ENCODE measurements at regions not wholly inside any gene's neighbourhood (a gene's known extent, or its start where the extent isn't known, plus 50 kb on each side); places are given as distances from the start of the nearest gene placed in this dataset.

- H3K9me3 ChIP-seq (ENCODE audit: control insufficient read depth, low read depth, low read length), result no peaks in the 10 kb centered on the region
- no peak overlapping the region for H3K27ac ChIP-seq (ENCODE audit: low read length)
- peaks cover 3% of the 10 kb centered on the region for H3K4me1 ChIP-seq (ENCODE audit: control insufficient read depth, insufficient read depth, low read length)
- no peaks in the 10 kb centered on the region for H3K27me3 ChIP-seq (ENCODE audit: control insufficient read depth, insufficient read depth, low read length)
- H3K4me3 ChIP-seq (ENCODE audit: low read length), result no peak overlapping the region
- peak; percentile 56 to 77 for DNase-seq
- no peaks in the 10 kb centered on the region for H3K36me3 ChIP-seq (ENCODE audit: control insufficient read depth, insufficient read depth, low read length)
- no CpG with 5 or more reads among the region's 9 CpGs for WGBS (ENCODE audit: insufficient coverage, low lambda C conversion rate)
Measured at GRCh38 chr5:165630261-165630778, 2124.9 kb downstream of the MAT2B start.

- WGBS (ENCODE audit: insufficient coverage, low lambda C conversion rate), result no CpG with 5 or more reads among the region's 1 CpG
- Histone ChIP-seq H3K4me1 (ENCODE audit: control insufficient read depth, insufficient read depth, low read length) (peaks cover 3% of the 10 kb centered on the region), H3K4me3 (ENCODE audit: low read length) (no peak overlapping the region), H3K9me3 (ENCODE audit: control insufficient read depth, low read depth, low read length) (no peaks in the 10 kb centered on the region), H3K27ac (ENCODE audit: low read length) (no peak overlapping the region), H3K27me3 (ENCODE audit: control insufficient read depth, insufficient read depth, low read length) (no peaks in the 10 kb centered on the region), H3K36me3 (ENCODE audit: control insufficient read depth, insufficient read depth, low read length) (no peaks in the 10 kb centered on the region)
- peak in 1 of 2 donors; percentile 2 for DNase-seq
Measured at GRCh38 chr5:165631235-165631634, 2125.8 kb downstream of the MAT2B start.

- WGBS (ENCODE audit: insufficient coverage, low lambda C conversion rate), result 60% methylated on average over 1 of the region's 2 CpGs
- no peak overlapping the region for H3K27ac ChIP-seq (ENCODE audit: low read length)
- no peaks in the 10 kb centered on the region for H3K9me3 ChIP-seq (ENCODE audit: control insufficient read depth, low read depth, low read length)
- DNase-seq, result no peak
- H3K27me3 ChIP-seq (ENCODE audit: control insufficient read depth, insufficient read depth, low read length), result no peaks in the 10 kb centered on the region
- H3K4me1 ChIP-seq (ENCODE audit: control insufficient read depth, insufficient read depth, low read length), result no peaks in the 10 kb centered on the region
- H3K4me3 ChIP-seq (ENCODE audit: low read length), result no peak overlapping the region
- no peaks in the 10 kb centered on the region for H3K36me3 ChIP-seq (ENCODE audit: control insufficient read depth, insufficient read depth, low read length)
Measured at GRCh38 chr5:165642366-165642765, 2136.9 kb downstream of the MAT2B start.

- Histone ChIP-seq H3K36me3 (ENCODE audit: control insufficient read depth, insufficient read depth, low read length) (no peaks in the 10 kb centered on the region), H3K4me1 (ENCODE audit: control insufficient read depth, insufficient read depth, low read length) (no peaks in the 10 kb centered on the region), H3K27me3 (ENCODE audit: control insufficient read depth, insufficient read depth, low read length) (no peaks in the 10 kb centered on the region), H3K4me3 (ENCODE audit: low read length) (no peak overlapping the region), H3K9me3 (ENCODE audit: control insufficient read depth, low read depth, low read length) (no peaks in the 10 kb centered on the region), H3K27ac (ENCODE audit: low read length) (no peak overlapping the region)
- WGBS (ENCODE audit: insufficient coverage, low lambda C conversion rate), result no CpG with 5 or more reads among the region's 3 CpGs
- DNase-seq, result no peak
Measured at GRCh38 chr5:165665735-165666400, 2160.4 kb downstream of the MAT2B start.

- H3K27me3 ChIP-seq (ENCODE audit: control insufficient read depth, insufficient read depth, low read length), result no peaks in the 10 kb centered on the region
Measured at GRCh38 chr5:165673499-165673898, 2168.1 kb downstream of the MAT2B start.

GRCh38 chr5:165695796-165696195, 2190.4 kb downstream of the MAT2B start:
- no peak overlapping the region for H3K27ac ChIP-seq (ENCODE audit: low read length)
- no peak for DNase-seq
- H3K36me3 ChIP-seq (ENCODE audit: control insufficient read depth, insufficient read depth, low read length), result no peaks in the 10 kb centered on the region
- no peaks in the 10 kb centered on the region for H3K9me3 ChIP-seq (ENCODE audit: control insufficient read depth, low read depth, low read length)
- H3K4me3 ChIP-seq (ENCODE audit: low read length), result no peak overlapping the region
- no peaks in the 10 kb centered on the region for H3K27me3 ChIP-seq (ENCODE audit: control insufficient read depth, insufficient read depth, low read length)
- H3K4me1 ChIP-seq (ENCODE audit: control insufficient read depth, insufficient read depth, low read length), result no peaks in the 10 kb centered on the region
- no CpG with 5 or more reads among the region's 1 CpG for WGBS (ENCODE audit: insufficient coverage, low lambda C conversion rate)

More at GRCh38 chr5:165673499-165673898, 2168.1 kb downstream of the MAT2B start:
- H3K4me3 ChIP-seq (ENCODE audit: low read length), result no peak overlapping the region
- DNase-seq, result no peak
- no peaks in the 10 kb centered on the region for H3K4me1 ChIP-seq (ENCODE audit: control insufficient read depth, insufficient read depth, low read length)
- no peak overlapping the region for H3K27ac ChIP-seq (ENCODE audit: low read length)
- H3K9me3 ChIP-seq (ENCODE audit: control insufficient read depth, low read depth, low read length), result no peaks in the 10 kb centered on the region
- H3K36me3 ChIP-seq (ENCODE audit: control insufficient read depth, insufficient read depth, low read length), result no peaks in the 10 kb centered on the region

GRCh38 chr5:165705960-165706359, 2200.5 kb downstream of the MAT2B start:
- no peaks in the 10 kb centered on the region for H3K9me3 ChIP-seq (ENCODE audit: control insufficient read depth, low read depth, low read length)
- peak; percentile 87 to 93 for DNase-seq

GRCh38 chr5:165712011-165712410, 2206.6 kb downstream of the MAT2B start:
- no peaks in the 10 kb centered on the region for H3K27me3 ChIP-seq (ENCODE audit: control insufficient read depth, insufficient read depth, low read length)
- H3K9me3 ChIP-seq (ENCODE audit: control insufficient read depth, low read depth, low read length), result no peaks in the 10 kb centered on the region
- no peaks in the 10 kb centered on the region for H3K36me3 ChIP-seq (ENCODE audit: control insufficient read depth, insufficient read depth, low read length)
- no peaks in the 10 kb centered on the region for H3K4me1 ChIP-seq (ENCODE audit: control insufficient read depth, insufficient read depth, low read length)
- WGBS (ENCODE audit: insufficient coverage, low lambda C conversion rate), result no CpG with 5 or more reads among the region's 3 CpGs
- H3K27ac ChIP-seq (ENCODE audit: low read length), result no peak overlapping the region
- H3K4me3 ChIP-seq (ENCODE audit: low read length), result no peak overlapping the region
- no peak for DNase-seq

More at GRCh38 chr5:165705960-165706359, 2200.5 kb downstream of the MAT2B start:
- WGBS (ENCODE audit: insufficient coverage, low lambda C conversion rate), result no CpG with 5 or more reads among the region's 1 CpG
- peak overlapping the region; percentile 36 for H3K27ac ChIP-seq (ENCODE audit: low read length)
- no peaks in the 10 kb centered on the region for H3K27me3 ChIP-seq (ENCODE audit: control insufficient read depth, insufficient read depth, low read length)
- no peak overlapping the region for H3K4me3 ChIP-seq (ENCODE audit: low read length)
- H3K36me3 ChIP-seq (ENCODE audit: control insufficient read depth, insufficient read depth, low read length), result no peaks in the 10 kb centered on the region
- peaks cover 3% of the 10 kb centered on the region for H3K4me1 ChIP-seq (ENCODE audit: control insufficient read depth, insufficient read depth, low read length)

GRCh38 chr5:165714598-165714997, 2209.2 kb downstream of the MAT2B start:
- Histone ChIP-seq H3K4me1 (ENCODE audit: control insufficient read depth, insufficient read depth, low read length) (no peaks in the 10 kb centered on the region), H3K4me3 (ENCODE audit: low read length) (no peak overlapping the region), H3K27me3 (ENCODE audit: control insufficient read depth, insufficient read depth, low read length) (no peaks in the 10 kb centered on the region), H3K9me3 (ENCODE audit: control insufficient read depth, low read depth, low read length) (no peaks in the 10 kb centered on the region), H3K27ac (ENCODE audit: low read length) (no peak overlapping the region), H3K36me3 (ENCODE audit: control insufficient read depth, insufficient read depth, low read length) (no peaks in the 10 kb centered on the region)
- 100% methylated on average over 1 of the region's 1 CpG for WGBS (ENCODE audit: insufficient coverage, low lambda C conversion rate)
- DNase-seq, result no peak

GRCh38 chr5:165720901-165721300, 2215.5 kb downstream of the MAT2B start:
- WGBS (ENCODE audit: insufficient coverage, low lambda C conversion rate), result no CpG with 5 or more reads among the region's 3 CpGs
- no peaks in the 10 kb centered on the region for H3K27me3 ChIP-seq (ENCODE audit: control insufficient read depth, insufficient read depth, low read length)
- H3K9me3 ChIP-seq (ENCODE audit: control insufficient read depth, low read depth, low read length), result no peaks in the 10 kb centered on the region

GRCh38 chr5:165722401-165722800, 2217.0 kb downstream of the MAT2B start:
- Histone ChIP-seq H3K4me1 (ENCODE audit: control insufficient read depth, insufficient read depth, low read length) (no peaks in the 10 kb centered on the region), H3K27me3 (ENCODE audit: control insufficient read depth, insufficient read depth, low read length) (no peaks in the 10 kb centered on the region), H3K9me3 (ENCODE audit: control insufficient read depth, low read depth, low read length) (no peaks in the 10 kb centered on the region), H3K4me3 (ENCODE audit: low read length) (no peak overlapping the region), H3K27ac (ENCODE audit: low read length) (no peak overlapping the region), H3K36me3 (ENCODE audit: control insufficient read depth, insufficient read depth, low read length) (no peaks in the 10 kb centered on the region)
- DNase-seq, result no peak
- WGBS (ENCODE audit: insufficient coverage, low lambda C conversion rate), result no CpG with 5 or more reads among the region's 2 CpGs

More at GRCh38 chr5:165720901-165721300, 2215.5 kb downstream of the MAT2B start:
- no peak for DNase-seq
- H3K4me1 ChIP-seq (ENCODE audit: control insufficient read depth, insufficient read depth, low read length), result no peaks in the 10 kb centered on the region
- no peak overlapping the region for H3K27ac ChIP-seq (ENCODE audit: low read length)
- H3K36me3 ChIP-seq (ENCODE audit: control insufficient read depth, insufficient read depth, low read length), result no peaks in the 10 kb centered on the region
- no peak overlapping the region for H3K4me3 ChIP-seq (ENCODE audit: low read length)
